GM03348 (cell line): ENCODE measurements at regions not wholly inside any gene's neighbourhood (a gene's known extent, or its start where the extent isn't known, plus 50 kb on each side); places are given as distances from the start of the nearest gene placed in this dataset.
"Not testable (repeated sequence)": the region's sequence is repeated elsewhere in the genome, so short reads cannot be mapped to it uniquely, and the experiment has no call there.

Experiments used
- DNase-seq: peaks from one replicate; pipeline ENCODE4 v3.0.0; 2012; ENCODE audit warnings: low spot score

GRCh38 chr20:8990770-8991169 is 78.1 kb upstream of the PLCB4 start:
- DNase-seq: no peak

- DNase-seq: no peak
Measured at GRCh38 chr20:8994045-8994444, 74.8 kb upstream of the PLCB4 start.

- DNase-seq: no peak
Measured at GRCh38 chr20:8995761-8996160, 73.1 kb upstream of the PLCB4 start.

- DNase-seq: no peak
Measured at GRCh38 chr20:8996817-8997512, 71.9 kb upstream of the PLCB4 start.

- DNase-seq: no peak
Measured at GRCh38 chr20:8997701-8998117, 71.2 kb upstream of the PLCB4 start.

GRCh38 chr20:9011121-9011520 is 57.8 kb upstream of the PLCB4 start:
- no peak for DNase-seq

GRCh38 chr20:9015232-9015983 is 53.5 kb upstream of the PLCB4 start:
- DNase-seq: not testable (repeated sequence)

GRCh38 chr20:9015984-9016324 is 52.9 kb upstream of the PLCB4 start:
- DNase-seq: peak; percentile 27

GRCh38 chr20:9018346-9018745 is 50.5 kb upstream of the PLCB4 start:
- no peak for DNase-seq
